GM23248 (cell line): ENCODE measurements at regions not wholly inside any gene's neighbourhood (a gene's known extent, or its start where the extent isn't known, plus 50 kb on each side); places are given as distances from the start of the nearest gene placed in this dataset.

Source experiments
- DNase-seq: peaks from one replicate; pipeline ENCODE4 v3.0.0-alpha.2; 2015
- H2AFZ ChIP-seq: fragments of 200-600 bp; sonication (generic); 2 replicates; pipeline ENCODE4 v1.6.1; 2016; ENCODE audit warnings: antibody characterized with exemption
- H3F3A ChIP-seq: fragments of 200-600 bp; sonication (generic); 2 replicates; pipeline ENCODE4 v1.6.1; 2016; ENCODE audit warnings: mild to moderate bottlenecking, antibody characterized with exemption, mixed run types; ENCODE audit not compliant: insufficient read depth
- H3K27ac ChIP-seq: fragments of 200-600 bp; sonication (generic); 2 replicates; pipeline ENCODE4 v1.5.1; 2016; ENCODE audit warnings: mild to moderate bottlenecking
- H3K27me3 ChIP-seq: fragments of 200-600 bp; sonication (generic); replicated peaks from 2 replicates; pipeline ENCODE4 v1.6.1; 2016; ENCODE audit warnings: mild to moderate bottlenecking; ENCODE audit not compliant: insufficient read depth
- H3K36me3 ChIP-seq: fragments of 200-600 bp; sonication (generic); 2 replicates; pipeline ENCODE4 v1.6.1; 2016; ENCODE audit warnings: low read depth, mild to moderate bottlenecking
- H3K4me1 ChIP-seq: fragments of 200-600 bp; sonication (generic); 2 replicates; pipeline ENCODE4 v1.6.1; 2016; ENCODE audit warnings: mild to moderate bottlenecking; ENCODE audit not compliant: insufficient read depth
- H3K4me2 ChIP-seq: fragments of 200-600 bp; sonication (generic); one replicate; pipeline ENCODE4 v1.6.1; 2016; ENCODE audit warnings: mild to moderate bottlenecking; ENCODE audit not compliant: unreplicated experiment
- H3K4me3 ChIP-seq: fragments of 200-600 bp; sonication (generic); 2 replicates; pipeline ENCODE4 v1.5.1; 2016; ENCODE audit warnings: mild to moderate bottlenecking
- H3K79me2 ChIP-seq: fragments of 200-600 bp; sonication (generic); 2 replicates; pipeline ENCODE4 v1.6.1; 2016; ENCODE audit warnings: mild to moderate bottlenecking; ENCODE audit not compliant: insufficient read depth
- H3K9ac ChIP-seq: fragments of 200-600 bp; sonication (generic); 2 replicates; pipeline ENCODE4 v1.6.1; 2016; ENCODE audit warnings: mild to moderate bottlenecking
- H3K9me2 ChIP-seq: fragments of 200-600 bp; sonication (generic); 2 replicates; pipeline ENCODE4 v1.6.1; 2016; ENCODE audit warnings: mixed run types, mild to moderate bottlenecking, moderate library complexity; ENCODE audit not compliant: insufficient read depth
- H3K9me3 ChIP-seq: fragments of 200-600 bp; sonication (generic); one replicate; pipeline ENCODE4 v1.6.1; 2017; ENCODE audit warnings: low read depth
- H4K20me1 ChIP-seq: fragments of 200-600 bp; sonication (generic); 2 replicates; pipeline ENCODE4 v1.6.0; 2016; ENCODE audit not compliant: insufficient read depth
- EZH2 ChIP-seq: fragments of 200-600 bp; sonication (generic); IDR thresholded peaks from 2 replicates; pipeline ENCODE4 v1.6.1; 2018; ENCODE audit warnings: antibody characterized with exemption, mild to moderate bottlenecking; ENCODE audit not compliant: insufficient read depth, poor library complexity, severe bottlenecking
- EZH2phosphoT487 ChIP-seq: fragments of 200-600 bp; sonication (generic); IDR thresholded peaks from 2 replicates; pipeline ENCODE4 v1.6.1; 2018; ENCODE audit warnings: antibody characterized with exemption, moderate library complexity, mild to moderate bottlenecking, low read depth; ENCODE audit not compliant: insufficient read depth
- WGBS, 2 experiments: methylation state at CpG; one replicate each; pipeline ENCODE4 v1.1.6; 2015 to 2017; ENCODE audit warnings: low lambda C conversion rate in 2 of 2, low coverage in 1 of 2; ENCODE audit errors: missing lambda C conversion rate in 2 of 2; 5-methylcytosine and 5-hydroxymethylcytosine counted together
- in situ Hi-C: fragments of 300-500 bp; cut with MboI; formaldehyde crosslinking; loops from 2 replicates; pipeline ENCODE4 v1.15.0; 2020

GRCh38 chr13:95382916-95383315 is 81.7 kb upstream of the ABCC4 start:
- DNase-seq: no peak
- TF ChIP-seq EZH2 (no peak), EZH2phosphoT487 (no peak)
- Histone ChIP-seq H3K9ac (no peak overlapping the region), H3K4me3 (no peak overlapping the region), H3K27ac (no peak overlapping the region), H3K4me1 (peaks cover 4% of the 10 kb centered on the region; the same call in 1 of the 2 replicates), H3K9me2 (no peaks in the 10 kb centered on the region), H3K79me2 (no peaks in the 10 kb centered on the region), H2AFZ (no peak overlapping the region), H3K9me3 (no peaks in the 10 kb centered on the region), H3K36me3 (no peaks in the 10 kb centered on the region), H3F3A (no peaks in the 10 kb centered on the region), H3K27me3 (peaks cover 13% of the 10 kb centered on the region; the same call in 1 of the 2 replicates), H3K4me2 (no peak overlapping the region), H4K20me1 (no peaks in the 10 kb centered on the region)
- WGBS, 2 experiments: 72 to 77% methylated on average over 4 of the region's 4 CpGs
- in situ Hi-C loops: loop anchor here (5.0 kb wide), 1 partner anchor 191 kb away; no protein-coding TSS in a partner anchor

GRCh38 chr13:95385373-95385772 is 84.1 kb upstream of the ABCC4 start:
- Histone ChIP-seq H3K4me2 (no peak overlapping the region), H3K27ac (no peak overlapping the region), H3F3A (no peaks in the 10 kb centered on the region), H2AFZ (no peak overlapping the region), H4K20me1 (no peaks in the 10 kb centered on the region), H3K9me2 (no peaks in the 10 kb centered on the region), H3K9me3 (no peaks in the 10 kb centered on the region), H3K27me3 (peaks cover 6% of the 10 kb centered on the region; the same call in 1 of the 2 replicates), H3K36me3 (no peaks in the 10 kb centered on the region), H3K4me1 (peaks cover 2% of the 10 kb centered on the region; the same call in 1 of the 2 replicates), H3K79me2 (no peaks in the 10 kb centered on the region), H3K4me3 (no peak overlapping the region), H3K9ac (no peak overlapping the region)
- no peak for DNase-seq
- in situ Hi-C loops: no loop called here
- 11 to 14% methylated on average over 1 of the region's 1 CpG for WGBS, 2 experiments
- TF ChIP-seq EZH2phosphoT487: no peak
- no peak for TF ChIP-seq EZH2

GRCh38 chr13:95385798-95386197 is 84.5 kb upstream of the ABCC4 start:
- no peaks in the 10 kb centered on the region for H3K9me3 ChIP-seq
- DNase-seq: peak; percentile 28
- no peaks in the 10 kb centered on the region for H3K9me2 ChIP-seq
- in situ Hi-C loops: no loop called here
- TF ChIP-seq EZH2 (no peak), EZH2phosphoT487 (no peak)
- no peaks in the 10 kb centered on the region for H4K20me1 ChIP-seq
- H3K4me2 ChIP-seq: no peak overlapping the region
- no peak overlapping the region for H3K4me3 ChIP-seq
- no peaks in the 10 kb centered on the region for H3F3A ChIP-seq
- H3K36me3 ChIP-seq: no peaks in the 10 kb centered on the region
- H3K9ac ChIP-seq: no peak overlapping the region
- no peaks in the 10 kb centered on the region for H3K4me1 ChIP-seq
- no peak overlapping the region for H2AFZ ChIP-seq
- no peaks in the 10 kb centered on the region for H3K79me2 ChIP-seq
- H3K27me3 ChIP-seq: peaks cover 6% of the 10 kb centered on the region; the same call in 1 of the 2 replicates
- WGBS, 2 experiments: 5 to 7% methylated on average over 1 of the region's 1 CpG
- no peak overlapping the region for H3K27ac ChIP-seq

- no peak overlapping the region for H3K27ac ChIP-seq
- H4K20me1 ChIP-seq: no peaks in the 10 kb centered on the region
- no peak overlapping the region for H3K4me2 ChIP-seq
- H3K9ac ChIP-seq: no peak overlapping the region
- no peaks in the 10 kb centered on the region for H3K4me1 ChIP-seq
- H3K79me2 ChIP-seq: no peaks in the 10 kb centered on the region
- H3K4me3 ChIP-seq: no peak overlapping the region
- WGBS, 2 experiments: 74 to 84% methylated on average over 4 of the region's 4 CpGs
- H3K27me3 ChIP-seq: peaks cover 6% of the 10 kb centered on the region; the same call in 1 of the 2 replicates
- TF ChIP-seq EZH2phosphoT487: no peak
- no peak for TF ChIP-seq EZH2
- no peak for DNase-seq
- H3K9me3 ChIP-seq: no peaks in the 10 kb centered on the region
- H2AFZ ChIP-seq: no peak overlapping the region
- H3F3A ChIP-seq: no peaks in the 10 kb centered on the region
- in situ Hi-C loops: no loop called here
- H3K9me2 ChIP-seq: no peaks in the 10 kb centered on the region
- no peaks in the 10 kb centered on the region for H3K36me3 ChIP-seq
Observed at GRCh38 chr13:95386370-95386769, 85.1 kb upstream of the ABCC4 start.
